K562 (cell line): ENCODE measurements at regions not wholly inside any gene's neighbourhood (a gene's known extent, or its start where the extent isn't known, plus 50 kb on each side); places are given as distances from the start of the nearest gene placed in this dataset.

Source experiments
- SMARCA4 ChIP-seq: fragments of 450-650 bp; IDR thresholded peaks from 2 replicates; pipeline ENCODE4 v1.6.1; 2016
- TF ChIP-seq, protein P1 (sequence below): fragments of 250-450 bp; sonication (Bioruptor Pico); IDR thresholded peaks from 2 replicates; pipeline ENCODE4 v1.8.0; 2022; ENCODE audit warnings: moderate library complexity, mild to moderate bottlenecking, inconsistent platforms
- TF ChIP-seq, protein P2 (sequence below): sonication (generic); formaldehyde crosslinking; IDR thresholded peaks from 2 replicates; pipeline ENCODE4 v1.8.1; 2023; ENCODE audit warnings: missing genetic modification reagents, mild to moderate bottlenecking, borderline replicate concordance
- TF ChIP-seq, protein P3 (sequence below): fragments of 450-650 bp; IDR thresholded peaks from 2 replicates; pipeline ENCODE4 v1.6.1; 2017; ENCODE audit warnings: mild to moderate bottlenecking, moderate library complexity

DNA sequence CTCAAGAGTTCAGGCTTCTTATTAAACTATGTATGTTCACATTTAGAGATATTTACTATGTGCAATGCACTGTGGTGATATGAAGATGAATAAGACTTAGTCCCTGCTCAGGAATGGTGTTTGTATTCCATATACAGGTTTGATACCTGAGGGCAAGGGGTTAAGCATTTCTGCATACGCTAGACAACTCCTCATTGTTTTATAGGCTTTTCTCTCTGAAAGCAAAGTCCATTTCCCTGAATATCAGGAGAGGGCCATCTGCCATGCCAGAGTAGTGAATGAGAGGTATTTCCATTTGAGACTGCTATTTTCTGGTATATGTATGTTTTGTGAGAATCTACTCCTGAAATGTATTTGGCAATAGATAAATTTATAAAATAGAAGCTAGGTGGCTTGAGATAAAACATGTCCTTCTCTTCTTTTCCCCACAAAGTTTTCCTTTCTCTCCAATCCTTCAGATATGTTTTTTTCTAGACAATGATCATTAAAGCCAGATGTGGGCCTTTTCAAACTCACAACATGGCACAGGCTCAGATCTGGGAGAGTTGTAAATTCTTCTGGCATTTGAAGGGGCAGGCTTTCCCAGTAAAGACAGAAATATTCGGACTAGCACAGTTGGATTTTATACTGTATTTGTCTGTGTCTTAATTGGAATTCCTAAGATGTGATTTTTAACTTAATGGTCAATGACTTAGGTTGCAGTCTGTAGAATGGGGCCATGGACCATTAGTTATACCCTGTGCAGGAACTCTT, 73.3 kb upstream of the WDR26 start (continued):
- TF ChIP-seq, protein P1, sequence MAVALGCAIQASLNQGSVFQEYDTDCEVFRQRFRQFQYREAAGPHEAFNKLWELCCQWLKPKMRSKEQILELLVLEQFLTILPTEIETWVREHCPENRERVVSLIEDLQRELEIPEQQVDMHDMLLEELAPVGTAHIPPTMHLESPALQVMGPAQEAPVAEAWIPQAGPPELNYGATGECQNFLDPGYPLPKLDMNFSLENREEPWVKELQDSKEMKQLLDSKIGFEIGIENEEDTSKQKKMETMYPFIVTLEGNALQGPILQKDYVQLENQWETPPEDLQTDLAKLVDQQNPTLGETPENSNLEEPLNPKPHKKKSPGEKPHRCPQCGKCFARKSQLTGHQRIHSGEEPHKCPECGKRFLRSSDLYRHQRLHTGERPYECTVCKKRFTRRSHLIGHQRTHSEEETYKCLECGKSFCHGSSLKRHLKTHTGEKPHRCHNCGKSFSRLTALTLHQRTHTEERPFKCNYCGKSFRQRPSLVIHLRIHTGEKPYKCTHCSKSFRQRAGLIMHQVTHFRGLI (CRISPR knock-in tag) = no peak
- no peak for TF ChIP-seq SMARCA4
- TF ChIP-seq, protein P2, sequence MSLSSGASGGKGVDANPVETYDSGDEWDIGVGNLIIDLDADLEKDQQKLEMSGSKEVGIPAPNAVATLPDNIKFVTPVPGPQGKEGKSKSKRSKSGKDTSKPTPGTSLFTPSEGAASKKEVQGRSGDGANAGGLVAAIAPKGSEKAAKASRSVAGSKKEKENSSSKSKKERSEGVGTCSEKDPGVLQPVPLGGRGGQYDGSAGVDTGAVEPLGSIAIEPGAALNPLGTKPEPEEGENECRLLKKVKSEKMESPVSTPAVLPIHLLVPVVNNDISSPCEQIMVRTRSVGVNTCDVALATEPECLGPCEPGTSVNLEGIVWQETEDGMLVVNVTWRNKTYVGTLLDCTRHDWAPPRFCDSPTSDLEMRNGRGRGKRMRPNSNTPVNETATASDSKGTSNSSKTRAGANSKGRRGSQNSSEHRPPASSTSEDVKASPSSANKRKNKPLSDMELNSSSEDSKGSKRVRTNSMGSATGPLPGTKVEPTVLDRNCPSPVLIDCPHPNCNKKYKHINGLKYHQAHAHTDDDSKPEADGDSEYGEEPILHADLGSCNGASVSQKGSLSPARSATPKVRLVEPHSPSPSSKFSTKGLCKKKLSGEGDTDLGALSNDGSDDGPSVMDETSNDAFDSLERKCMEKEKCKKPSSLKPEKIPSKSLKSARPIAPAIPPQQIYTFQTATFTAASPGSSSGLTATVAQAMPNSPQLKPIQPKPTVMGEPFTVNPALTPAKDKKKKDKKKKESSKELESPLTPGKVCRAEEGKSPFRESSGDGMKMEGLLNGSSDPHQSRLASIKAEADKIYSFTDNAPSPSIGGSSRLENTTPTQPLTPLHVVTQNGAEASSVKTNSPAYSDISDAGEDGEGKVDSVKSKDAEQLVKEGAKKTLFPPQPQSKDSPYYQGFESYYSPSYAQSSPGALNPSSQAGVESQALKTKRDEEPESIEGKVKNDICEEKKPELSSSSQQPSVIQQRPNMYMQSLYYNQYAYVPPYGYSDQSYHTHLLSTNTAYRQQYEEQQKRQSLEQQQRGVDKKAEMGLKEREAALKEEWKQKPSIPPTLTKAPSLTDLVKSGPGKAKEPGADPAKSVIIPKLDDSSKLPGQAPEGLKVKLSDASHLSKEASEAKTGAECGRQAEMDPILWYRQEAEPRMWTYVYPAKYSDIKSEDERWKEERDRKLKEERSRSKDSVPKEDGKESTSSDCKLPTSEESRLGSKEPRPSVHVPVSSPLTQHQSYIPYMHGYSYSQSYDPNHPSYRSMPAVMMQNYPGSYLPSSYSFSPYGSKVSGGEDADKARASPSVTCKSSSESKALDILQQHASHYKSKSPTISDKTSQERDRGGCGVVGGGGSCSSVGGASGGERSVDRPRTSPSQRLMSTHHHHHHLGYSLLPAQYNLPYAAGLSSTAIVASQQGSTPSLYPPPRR (CRISPR knock-in tag) = no peak
- TF ChIP-seq, protein P3, sequence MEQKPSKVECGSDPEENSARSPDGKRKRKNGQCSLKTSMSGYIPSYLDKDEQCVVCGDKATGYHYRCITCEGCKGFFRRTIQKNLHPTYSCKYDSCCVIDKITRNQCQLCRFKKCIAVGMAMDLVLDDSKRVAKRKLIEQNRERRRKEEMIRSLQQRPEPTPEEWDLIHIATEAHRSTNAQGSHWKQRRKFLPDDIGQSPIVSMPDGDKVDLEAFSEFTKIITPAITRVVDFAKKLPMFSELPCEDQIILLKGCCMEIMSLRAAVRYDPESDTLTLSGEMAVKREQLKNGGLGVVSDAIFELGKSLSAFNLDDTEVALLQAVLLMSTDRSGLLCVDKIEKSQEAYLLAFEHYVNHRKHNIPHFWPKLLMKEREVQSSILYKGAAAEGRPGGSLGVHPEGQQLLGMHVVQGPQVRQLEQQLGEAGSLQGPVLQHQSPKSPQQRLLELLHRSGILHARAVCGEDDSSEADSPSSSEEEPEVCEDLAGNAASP = no peak
- TF ChIP-seq, all 486 proteins: peak for 0
